HCT116 (cell line): ENCODE measurements at regions not wholly inside any gene's neighbourhood (a gene's known extent, or its start where the extent isn't known, plus 50 kb on each side); places are given as distances from the start of the nearest gene placed in this dataset.

Experiments
- ATAC-seq: fragments of 200-7000 bp; cut with Tn5 transposase; 2 replicates; pipeline ENCODE4 v1.9.1; 2020; ENCODE audit warnings: mild to moderate bottlenecking, moderate library complexity
- BruUV-seq: library from RNA; stranded (reverse); fragments of 400-500 nt; replicated peaks from 2 replicates; lab custom pipeline; 2021; lab: Mats Ljungman, UMichigan
- CTCF ChIA-PET: fragments of 300-600 bp; sonication (Branson Sonifier 250); formaldehyde crosslinking; loops from one replicate; lab custom pipeline; 2021; ENCODE audit warnings: antibody characterized with exemption; lab: Charles Lee
- POLR2A ChIA-PET: fragments of 300-600, 350-600 bp; sonication (Branson Sonifier 250); formaldehyde crosslinking; loops from one replicate; lab custom pipeline; 2021; ENCODE audit warnings: antibody characterized with exemption; lab: Charles Lee
- RAD21 ChIA-PET, 2 experiments: fragments of 300-600 bp; sonication (Branson Sonifier 250); formaldehyde crosslinking; loops; one replicate each; lab custom pipeline; 2023; ENCODE audit warnings: low total read pairs in 2 of 2; ENCODE audit not compliant: uncharacterized antibody in 2 of 2, unreplicated experiment in 2 of 2, low non-redundant PET in 1 of 2; lab: Charles Lee
- DNase-seq: peaks from one replicate; pipeline ENCODE4 v3.0.0-alpha.2; 2010; ENCODE audit warnings: low read depth, low spot score
- H2AFZ ChIP-seq: fragments of 200-600 bp; shearing (Covaris generic), sonication (generic); 2 replicates; pipeline ENCODE4 v1.6.1; 2017; ENCODE audit warnings: low read depth, mixed run types, mixed read lengths, antibody characterized with exemption, low read length; ENCODE audit not compliant: poor library complexity, severe bottlenecking
- H3K27ac ChIP-seq: 2 replicates; pipeline ENCODE4 v1.5.1; 2012; ENCODE audit warnings: low read depth, low read length
- H3K27me3 ChIP-seq: fragments of 200-600 bp; sonication (generic); 2 replicates; pipeline ENCODE4 v1.6.1; 2016; ENCODE audit warnings: mixed run types, low read length, mixed read lengths; ENCODE audit not compliant: insufficient read depth
- H3K36me3 ChIP-seq, 2 experiments: fragments of 200-500 bp in 1 of 2; fragments of 200-600 bp in 1 of 2; sonication (Bioruptor generic) in 1 of 2; sonication (generic) in 1 of 2; 2 replicates each; pipeline versions ENCODE4 v1.5.1 to v1.6.1; 2014 to 2016; ENCODE audit warnings: low read length in 2 of 2, inconsistent platforms in 1 of 2, mixed read lengths in 1 of 2, mixed run types in 1 of 2; ENCODE audit not compliant: insufficient read depth in 2 of 2, control insufficient read depth in 1 of 2
- H3K4me1 ChIP-seq, 2 experiments: fragments of 200-600 bp in 1 of 2; sonication (generic) in 1 of 2; 2 replicates each; pipeline versions ENCODE4 v1.5.1 to v1.6.1; 2012 to 2017; ENCODE audit warnings: low read length in 2 of 2, inconsistent platforms in 1 of 2, mild to moderate bottlenecking in 1 of 2, mixed read lengths in 1 of 2, mixed run types in 1 of 2, moderate library complexity in 1 of 2; ENCODE audit not compliant: insufficient read depth in 2 of 2, control insufficient read depth in 1 of 2
- H3K4me2 ChIP-seq: fragments of 200-600 bp; sonication (generic); 2 replicates; pipeline ENCODE4 v1.6.1; 2017; ENCODE audit warnings: mixed run types, low read length, mixed read lengths
- H3K4me3 ChIP-seq, 2 experiments: fragments of 200-600 bp in 1 of 2; sonication (generic) in 1 of 2; replicated peaks in 1 of 2; 2 replicates each; pipeline ENCODE4 v1.5.1; 2011 to 2016; ENCODE audit warnings: low read length in 2 of 2, control low read depth in 1 of 2, low read depth in 1 of 2, mild to moderate bottlenecking in 1 of 2, mixed read lengths in 1 of 2, mixed run types in 1 of 2
- H3K79me2 ChIP-seq: fragments of 200-600 bp; sonication (generic); 2 replicates; pipeline ENCODE4 v1.6.1; 2017; ENCODE audit warnings: mild to moderate bottlenecking, mixed run types, low read length, moderate library complexity, mixed read lengths; ENCODE audit not compliant: insufficient read depth
- H3K9ac ChIP-seq: fragments of 200-600 bp; sonication (generic); 2 replicates; pipeline ENCODE4 v1.6.1; 2016; ENCODE audit warnings: low read length, mixed read lengths
- H3K9me2 ChIP-seq: fragments of 200-600 bp; sonication (generic), shearing (Covaris generic); 2 replicates; pipeline ENCODE4 v1.6.1; 2017; ENCODE audit warnings: mixed run types, mild to moderate bottlenecking, moderate library complexity; ENCODE audit not compliant: insufficient read depth
- H3K9me3 ChIP-seq, 2 experiments: fragments of 200-500 bp in 1 of 2; fragments of 200-600 bp in 1 of 2; sonication (Bioruptor generic) in 1 of 2; sonication (generic) in 1 of 2; 2 replicates each; pipeline ENCODE4 v1.6.1; 2014 to 2017; ENCODE audit warnings: low read length in 2 of 2, mixed read lengths in 2 of 2, inconsistent platforms in 1 of 2, low read depth in 1 of 2, mild to moderate bottlenecking in 1 of 2, mixed run types in 1 of 2, moderate library complexity in 1 of 2; ENCODE audit not compliant: control insufficient read depth in 1 of 2, insufficient read depth in 1 of 2
- H4K20me1 ChIP-seq: fragments of 200-600 bp; sonication (generic), shearing (Covaris generic); 2 replicates; pipeline ENCODE4 v1.6.1; 2017; ENCODE audit warnings: mixed run types, mild to moderate bottlenecking, moderate library complexity; ENCODE audit not compliant: insufficient read depth
- ATF3 ChIP-seq: IDR thresholded peaks from 2 replicates; pipeline ENCODE4 v1.6.1; 2012
- CBX3 ChIP-seq: IDR thresholded peaks from 2 replicates; pipeline ENCODE4 v1.6.1; 2012; ENCODE audit warnings: low read depth
- CEBPB ChIP-seq: IDR thresholded peaks from 2 replicates; pipeline ENCODE4 v1.6.1; 2012; ENCODE audit warnings: low read depth
- ELF1 ChIP-seq: IDR thresholded peaks from 2 replicates; pipeline ENCODE4 v1.6.1; 2012; ENCODE audit warnings: low read depth, borderline replicate concordance
- EZH2phosphoT487 ChIP-seq: fragments of 200-600 bp; IDR thresholded peaks from 2 replicates; pipeline ENCODE4 v1.6.1; 2018; ENCODE audit warnings: antibody characterized with exemption, borderline replicate concordance
- FOSL1 ChIP-seq: IDR thresholded peaks from 2 replicates; pipeline ENCODE4 v1.6.1; 2012; ENCODE audit warnings: low read depth
- JUND ChIP-seq: IDR thresholded peaks from 2 replicates; pipeline ENCODE4 v1.6.1; 2012
- MAX ChIP-seq: IDR thresholded peaks from 2 replicates; pipeline ENCODE4 v1.6.1; 2012
- POLR2A ChIP-seq: IDR thresholded peaks from 2 replicates; pipeline ENCODE4 v1.7.0; 2011; ENCODE audit warnings: borderline replicate concordance; ENCODE audit not compliant: insufficient read depth, insufficient read length; ENCODE audit errors: extremely low read depth
- POLR2AphosphoS5 ChIP-seq: IDR thresholded peaks from 2 replicates; pipeline ENCODE4 v1.6.1; 2011; ENCODE audit warnings: mild to moderate bottlenecking, low read depth, low read length, moderate library complexity
- RAD21 ChIP-seq: IDR thresholded peaks from 2 replicates; pipeline ENCODE4 v1.6.1; 2012; ENCODE audit warnings: low read depth, mild to moderate bottlenecking
- REST ChIP-seq: IDR thresholded peaks from 2 replicates; pipeline ENCODE4 v1.6.1; 2012; ENCODE audit warnings: low read depth
- SIN3A ChIP-seq: IDR thresholded peaks from 2 replicates; pipeline ENCODE4 v1.6.1; 2012; ENCODE audit warnings: low read depth
- SP1 ChIP-seq: IDR thresholded peaks from 2 replicates; pipeline ENCODE4 v1.6.1; 2012; ENCODE audit warnings: low read depth
- SRF ChIP-seq: IDR thresholded peaks from 2 replicates; pipeline ENCODE4 v1.6.1; 2012; ENCODE audit warnings: low read depth
- TCF7L2 ChIP-seq: IDR thresholded peaks from 2 replicates; pipeline ENCODE4 v1.7.0; 2011; ENCODE audit warnings: borderline replicate concordance, inconsistent platforms; ENCODE audit not compliant: insufficient read depth, insufficient read length; ENCODE audit errors: extremely low read depth
- YY1 ChIP-seq: IDR thresholded peaks from 2 replicates; pipeline ENCODE4 v1.6.1; 2011; ENCODE audit warnings: low read length, low read depth, moderate library complexity, mild to moderate bottlenecking; ENCODE audit not compliant: insufficient replicate concordance; ENCODE audit errors: extremely low read depth
- ZFX ChIP-seq: fragments of 450-650 bp; IDR thresholded peaks from 2 replicates; pipeline ENCODE4 v1.6.1; 2017
- ZNF274 ChIP-seq: fragments of 200-500 bp; sonication (Bioruptor generic); IDR thresholded peaks from 2 replicates; pipeline ENCODE4 v1.6.1; 2014; ENCODE audit warnings: mild to moderate bottlenecking, low read depth, low read length, inconsistent platforms
- intact Hi-C: fragments of 100-400 bp; cut with micrococcal nuclease; formaldehyde crosslinking; loops from 2 replicates; pipeline ENCODE4 v1.10.0; 2022

GRCh38 chr20:7262803-7263202 lies 495.3 kb downstream of the BMP2 start:
- ATAC-seq (no peak), DNase-seq (no peak)
- Histone ChIP-seq H2AFZ (no peak overlapping the region), H3K27ac (no peak overlapping the region), H3K9me2 (no peaks in the 10 kb centered on the region), H4K20me1 (no peaks in the 10 kb centered on the region; the same call in 1 of the 2 replicates), H3K9me3 (peaks cover 3 to 6% of the 10 kb centered on the region in 2 experiments; a peak in 1 of 4 replicates), H3K4me1 (no peaks in the 10 kb centered on the region), H3K4me3 (no peak overlapping the region), H3K27me3 (no peaks in the 10 kb centered on the region), H3K4me2 (no peak overlapping the region), H3K79me2 (no peaks in the 10 kb centered on the region), H3K36me3 (no peaks in the 10 kb centered on the region), H3K9ac (no peak overlapping the region)
- ChIA-PET POLR2A (no interaction called here), CTCF (no interaction called here), RAD21 (no interaction called here)
- intact Hi-C loops, result no loop called here
- TF ChIP-seq POLR2AphosphoS5 (no peak), ELF1 (no peak)
- BruUV-seq, result no TSS peak

GRCh38 chr20:7264137-7264536 lies 496.7 kb downstream of the BMP2 start:
- intact Hi-C loops, result no loop called here
- H3K4me2 ChIP-seq, result no peak overlapping the region
- no peak overlapping the region for H3K27ac ChIP-seq
- H3K9me3 ChIP-seq, result peaks cover 3 to 11% of the 10 kb centered on the region in 2 experiments; a peak in 1 of 4 replicates
- H3K9ac ChIP-seq, result no peak overlapping the region
- H3K4me1 ChIP-seq, result no peaks in the 10 kb centered on the region
- ATAC-seq, result no peak
- CTCF ChIA-PET, result no interaction called here
- no peak for TF ChIP-seq SRF
- TF ChIP-seq FOSL1, result no peak
- TF ChIP-seq SP1, result no peak
- TF ChIP-seq ZFX, result no peak
- TF ChIP-seq JUND, result no peak
- TF ChIP-seq ATF3, result no peak
- TF ChIP-seq SIN3A, result no peak
- no peak for TF ChIP-seq REST
- no peak for TF ChIP-seq YY1
- no peak for TF ChIP-seq CBX3
- no peak for TF ChIP-seq EZH2phosphoT487
- no peak for TF ChIP-seq POLR2A
- no peak for TF ChIP-seq ZNF274
- no peak for TF ChIP-seq TCF7L2
- TF ChIP-seq RAD21, result no peak
- no peak for TF ChIP-seq POLR2AphosphoS5
- TF ChIP-seq CEBPB, result no peak
- TF ChIP-seq MAX, result no peak
- TF ChIP-seq, all 23 proteins: peak for 0
- no peaks in the 10 kb centered on the region; the same call in 1 of the 2 replicates for H4K20me1 ChIP-seq
- H3K27me3 ChIP-seq, result no peaks in the 10 kb centered on the region
- DNase-seq, result no peak
- no peaks in the 10 kb centered on the region for H3K9me2 ChIP-seq
- no peak overlapping the region for H3K4me3 ChIP-seq
- no peaks in the 10 kb centered on the region for H3K36me3 ChIP-seq
- no peak overlapping the region for H2AFZ ChIP-seq
- RAD21 ChIA-PET, result no interaction called here
- no TSS peak for BruUV-seq
- POLR2A ChIA-PET, result no interaction called here
- no peaks in the 10 kb centered on the region for H3K79me2 ChIP-seq
